Brain microvascular endothelial cell (primary cell): ENCODE measurements at regions not wholly inside any gene's neighbourhood (a gene's known extent, or its start where the extent isn't known, plus 50 kb on each side); places are given as distances from the start of the nearest gene placed in this dataset.

ENCODE experiments used
- DNase-seq: peaks from one replicate; pipeline ENCODE4 v3.0.0-alpha.2; 2020
- H3K27ac ChIP-seq: fragments of 250-450 bp; sonication (Bioruptor Pico); 2 replicates; pipeline ENCODE4 v1.5.1; 2020; ENCODE audit warnings: mild to moderate bottlenecking, moderate library complexity
- H3K27me3 ChIP-seq: fragments of 250-450 bp; sonication (Bioruptor Pico); replicated peaks from 2 replicates; pipeline ENCODE4 v1.5.1; 2020; ENCODE audit warnings: mild to moderate bottlenecking
- H3K36me3 ChIP-seq: fragments of 250-450 bp; sonication (Bioruptor Pico); replicated peaks from 2 replicates; pipeline ENCODE4 v1.5.1; 2020; ENCODE audit warnings: mild to moderate bottlenecking
- H3K4me3 ChIP-seq: 2 replicates; pipeline ENCODE4 v1.5.1; 2011; ENCODE audit warnings: low read depth, mild to moderate bottlenecking, control low read depth, low read length, moderate library complexity
- CTCF ChIP-seq: IDR thresholded peaks from 2 replicates; pipeline ENCODE4 v1.5.1; 2011; ENCODE audit warnings: low read depth, mild to moderate bottlenecking, moderate library complexity, low read length, control low read depth, inconsistent platforms; ENCODE audit errors: missing control alignments
- in situ Hi-C: cut with HindIII; loops from 2 replicates; pipeline ENCODE4 v1.10.0; 2017; ENCODE audit warnings: low sequenced_read_pairs, low pct_ligation_motif_present

- TF ChIP-seq CTCF, result no peak
- DNase-seq, result no peak
- H3K27me3 ChIP-seq, result no peaks in the 10 kb centered on the region
- no peak overlapping the region for H3K4me3 ChIP-seq
- no peaks in the 10 kb centered on the region for H3K36me3 ChIP-seq
- no peak overlapping the region for H3K27ac ChIP-seq
- in situ Hi-C loops, result no loop called here
Measured at GRCh38 chr1:196063952-196064351, 544.3 kb downstream of the KCNT2 start.

- TF ChIP-seq CTCF, result no peak
- Histone ChIP-seq H3K4me3 (no peak overlapping the region), H3K27ac (no peak overlapping the region), H3K36me3 (no peaks in the 10 kb centered on the region), H3K27me3 (no peaks in the 10 kb centered on the region)
- DNase-seq, result no peak
- in situ Hi-C loops, result no loop called here
Measured at GRCh38 chr1:196063294-196063693, 544.9 kb downstream of the KCNT2 start.

DNA sequence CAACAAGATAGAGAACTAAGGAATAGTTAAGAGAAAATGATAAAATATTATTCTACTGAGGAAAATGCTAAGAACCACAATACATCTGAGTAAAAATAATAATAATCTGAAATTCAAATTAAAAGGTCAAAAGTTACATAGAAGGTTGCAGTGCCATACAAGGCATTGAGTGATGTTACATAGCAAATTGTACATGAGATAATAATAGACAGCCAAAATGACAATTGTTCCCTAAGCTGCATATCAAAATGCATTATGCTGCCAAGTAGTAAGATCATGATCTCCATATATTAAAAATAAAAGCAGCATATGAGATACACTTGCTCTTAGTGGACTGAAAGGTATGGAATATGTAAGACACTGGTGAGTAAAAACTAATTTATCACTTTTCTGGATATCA lies 547.7 kb downstream of the KCNT2 start:
- DNase-seq, result no peak
- in situ Hi-C loops, result no loop called here
- no peaks in the 10 kb centered on the region for H3K36me3 ChIP-seq
- TF ChIP-seq CTCF, result no peak
- H3K4me3 ChIP-seq, result no peak overlapping the region
- H3K27ac ChIP-seq, result no peak overlapping the region
- H3K27me3 ChIP-seq, result no peaks in the 10 kb centered on the region

- no peak for TF ChIP-seq CTCF
- no peak for DNase-seq
- no peak overlapping the region for H3K4me3 ChIP-seq
- no peaks in the 10 kb centered on the region for H3K27me3 ChIP-seq
- H3K27ac ChIP-seq, result no peak overlapping the region
- in situ Hi-C loops, result no loop called here
- H3K36me3 ChIP-seq, result no peaks in the 10 kb centered on the region
Measured at GRCh38 chr1:196059210-196059609, 549.0 kb downstream of the KCNT2 start.

DNA sequence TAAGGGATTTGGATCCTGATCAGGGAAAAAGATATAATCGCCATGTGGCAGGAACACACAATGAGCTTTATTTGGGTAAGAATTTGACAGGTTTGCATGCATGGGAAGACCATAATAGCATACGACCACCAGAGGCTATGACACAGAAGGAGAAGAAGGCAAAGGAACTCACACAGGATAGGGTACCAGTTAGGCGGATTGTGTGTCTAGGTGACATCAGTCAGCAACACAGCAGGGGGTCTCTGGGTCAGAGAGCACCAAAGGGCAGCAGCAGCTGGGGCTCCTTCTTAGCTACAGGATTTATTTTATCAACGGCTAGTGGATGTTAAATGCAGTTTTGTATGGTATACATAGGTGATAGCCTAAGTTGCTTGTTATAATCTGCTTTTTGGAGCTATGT lies 551.3 kb downstream of the KCNT2 start:
- no peak overlapping the region for H3K4me3 ChIP-seq
- in situ Hi-C loops, result no loop called here
- H3K27me3 ChIP-seq, result no peaks in the 10 kb centered on the region
- no peak for TF ChIP-seq CTCF
- H3K36me3 ChIP-seq, result no peaks in the 10 kb centered on the region
- no peak for DNase-seq
- no peak overlapping the region for H3K27ac ChIP-seq

DNA sequence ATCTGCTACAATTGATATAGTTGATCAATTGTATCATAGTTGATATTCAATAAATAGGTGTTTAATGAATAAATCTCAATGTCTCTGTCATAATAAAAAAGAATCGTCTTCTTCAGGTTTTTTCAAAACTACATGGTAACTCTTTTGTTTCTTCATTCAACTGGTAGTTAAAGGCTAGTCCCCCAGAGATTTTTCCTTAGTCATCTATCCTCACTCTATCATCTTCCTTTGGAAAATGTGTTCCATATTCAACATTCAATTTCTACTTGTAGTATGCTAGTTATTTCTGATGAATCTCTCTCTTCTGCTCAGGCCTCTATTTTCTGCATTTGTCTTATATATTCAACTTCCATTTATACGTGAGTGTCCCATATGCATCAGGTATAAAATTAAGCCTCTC lies 558.8 kb downstream of the KCNT2 start:
- no peaks in the 10 kb centered on the region for H3K36me3 ChIP-seq
- no peaks in the 10 kb centered on the region for H3K27me3 ChIP-seq
- no peak overlapping the region for H3K27ac ChIP-seq
- H3K4me3 ChIP-seq, result no peak overlapping the region
- no peak for DNase-seq
- in situ Hi-C loops, result no loop called here
- TF ChIP-seq CTCF, result no peak
